SK-MEL-5 (cell line): ENCODE measurements at regions not wholly inside any gene's neighbourhood (a gene's known extent, or its start where the extent isn't known, plus 50 kb on each side); places are given as distances from the start of the nearest gene placed in this dataset.

Experiments
- DNase-seq: peaks from one replicate; pipeline ENCODE4 v3.0.0-alpha.2; 2016; ENCODE audit warnings: low read depth, low spot score
- in situ Hi-C: cut with HindIII; loops from 2 replicates; pipeline ENCODE4 v1.10.0; 2016; ENCODE audit warnings: low sequenced_read_pairs, high pct_unique_total_duplicates, low pct_unique_long_range_greater_than_20kb
- small RNA-seq, 2 experiments: library from RNA; depleted of rRNA; stranded (forward); fragments of <200 nt; gene quantifications; one replicate each; pipeline ENCODE3, GENCODE V24; 2014

GRCh38 chr1:219109424-219110018 is 64.2 kb upstream of the LYPLAL1 start:
- no peak for DNase-seq
- in situ Hi-C loops, result no loop called here

DNA sequence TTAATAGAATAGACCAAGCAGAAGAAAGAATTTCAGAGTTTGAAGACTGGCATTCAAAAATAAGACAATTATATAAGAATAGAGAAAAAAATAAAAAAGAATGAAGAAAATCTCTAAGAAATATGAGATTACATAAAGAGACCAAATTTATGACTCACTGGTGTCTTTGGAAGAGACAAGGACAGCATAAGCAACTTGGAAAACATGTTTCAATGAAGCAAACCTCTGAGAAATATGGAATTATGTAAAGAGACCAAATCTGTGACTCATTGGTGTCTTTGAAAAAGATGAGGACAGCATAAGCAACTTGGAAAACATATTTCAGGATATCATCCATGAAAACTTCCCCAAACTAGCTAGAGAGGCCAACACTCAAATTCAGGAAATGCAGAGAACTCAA is 60.4 kb upstream of the LYPLAL1 start:
- no peak for DNase-seq
- in situ Hi-C loops, result no loop called here

DNA sequence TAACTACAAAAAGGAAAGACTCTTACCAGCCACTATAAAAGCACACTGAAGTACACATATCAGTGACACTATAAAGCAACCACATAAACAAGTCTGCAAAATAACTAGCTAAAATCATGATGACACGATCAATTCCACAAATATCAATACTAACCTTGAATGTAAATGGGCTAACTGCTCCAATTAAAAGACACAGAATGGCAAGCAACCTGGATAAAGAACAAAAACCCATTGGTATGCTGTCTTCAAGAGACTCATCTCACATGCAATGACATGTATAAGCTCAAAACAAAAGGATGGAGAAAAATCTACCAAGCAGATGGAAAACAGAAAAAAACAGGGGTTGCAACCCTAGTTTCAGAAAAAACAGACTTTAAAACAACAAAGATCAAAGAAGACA is 59.7 kb upstream of the LYPLAL1 start:
- no peak for DNase-seq
- in situ Hi-C loops, result no loop called here

DNA sequence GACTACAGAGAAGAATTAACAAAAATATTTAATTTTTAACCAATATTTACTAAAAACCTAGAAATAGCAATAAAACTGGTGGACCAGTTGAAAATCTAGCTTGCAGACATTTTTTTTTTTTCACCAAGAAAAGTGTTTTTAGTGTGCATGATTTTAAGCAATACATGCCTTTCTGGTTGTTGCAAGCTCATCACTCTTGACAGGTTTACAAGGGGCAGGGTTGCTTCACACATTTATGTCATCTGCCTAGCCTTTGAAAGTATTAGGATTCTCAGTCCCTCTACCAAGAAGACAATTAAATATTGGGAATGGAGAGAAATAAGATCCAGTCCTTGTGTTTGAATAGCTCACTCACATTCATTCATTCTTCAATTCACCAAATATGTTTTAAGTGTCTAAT is 53.8 kb upstream of the LYPLAL1 start:
- in situ Hi-C loops, result no loop called here
- no peak for DNase-seq

DNA sequence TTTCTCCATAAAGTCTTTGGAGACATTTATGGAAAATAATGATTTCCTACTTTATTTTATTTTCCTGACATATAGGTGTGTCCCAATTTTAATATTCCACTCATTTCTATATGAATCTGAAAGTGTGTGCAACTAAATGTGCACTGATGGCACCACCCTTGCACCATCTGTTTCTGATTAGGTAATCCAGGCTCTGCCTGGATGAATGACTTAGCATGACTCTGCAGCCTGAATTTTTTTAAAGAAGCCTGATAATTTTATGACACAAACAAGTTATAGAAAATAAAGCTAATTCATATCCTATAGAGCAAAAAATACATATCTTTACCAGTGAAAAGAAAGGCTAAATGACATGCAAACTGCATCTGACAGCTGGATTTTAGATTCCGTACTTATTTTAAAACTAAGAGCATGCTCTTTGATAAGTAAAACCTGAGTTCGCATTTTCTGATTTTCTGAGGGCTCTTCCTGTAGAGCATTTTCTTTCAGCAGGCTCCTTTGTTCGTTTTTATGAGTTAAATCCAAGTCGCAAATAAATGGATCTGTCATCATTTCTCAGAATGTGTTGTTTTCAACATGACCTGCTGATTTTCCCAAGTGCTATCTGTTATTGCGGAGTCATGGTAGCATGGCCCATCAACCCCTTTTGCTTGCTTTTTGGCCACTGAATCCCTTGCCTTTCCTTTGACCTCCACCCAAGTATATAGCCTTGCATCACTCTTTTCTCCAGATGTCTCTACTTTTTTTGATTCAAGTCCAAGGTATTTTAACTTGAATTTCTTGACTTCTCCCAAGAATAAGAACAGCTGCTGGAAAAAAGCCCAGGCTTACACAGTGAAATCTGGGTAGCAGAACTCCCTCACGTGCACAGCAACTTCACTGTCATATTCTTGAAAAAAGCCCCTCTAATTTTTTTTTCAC is 52.8 kb upstream of the LYPLAL1 start:
- no peak for DNase-seq
- in situ Hi-C loops, result no loop called here

- DNase-seq, result no peak
- in situ Hi-C loops, result no loop called here
These were observed 52.0 kb upstream of the LYPLAL1 start for GRCh38 chr1:219121679-219122078.

- in situ Hi-C loops, result no loop called here
- no peak for DNase-seq
These were observed 50.6 kb upstream of the LYPLAL1 start for GRCh38 chr1:219123036-219123435.

Small RNA genes lying in the stretch of these regions (small RNA-seq; reads per million reads assigned to genes)
- 0 to 0.12 reads per million in 2 experiments for gene RF00012
